Urothelium cell line (cell line): ENCODE measurements at regions not wholly inside any gene's neighbourhood (a gene's known extent, or its start where the extent isn't known, plus 50 kb on each side); places are given as distances from the start of the nearest gene placed in this dataset.
A peak's percentile ranks its signal among the peaks of the same experiment; 100 is the strongest.
"Not testable (repeated sequence)": the region's sequence is repeated elsewhere in the genome, so short reads cannot be mapped to it uniquely, and the experiment has no call there.

Experiments
- DNase-seq: peaks from one replicate; pipeline ENCODE4 v3.0.0; 2011; ENCODE audit warnings: low spot score, mixed read lengths
- FAIRE-seq: peaks from 2 replicates; lab custom pipeline; 2011; peaks lifted over from hg19 to GRCh38; lab: Jason Lieb, UNC

DNA sequence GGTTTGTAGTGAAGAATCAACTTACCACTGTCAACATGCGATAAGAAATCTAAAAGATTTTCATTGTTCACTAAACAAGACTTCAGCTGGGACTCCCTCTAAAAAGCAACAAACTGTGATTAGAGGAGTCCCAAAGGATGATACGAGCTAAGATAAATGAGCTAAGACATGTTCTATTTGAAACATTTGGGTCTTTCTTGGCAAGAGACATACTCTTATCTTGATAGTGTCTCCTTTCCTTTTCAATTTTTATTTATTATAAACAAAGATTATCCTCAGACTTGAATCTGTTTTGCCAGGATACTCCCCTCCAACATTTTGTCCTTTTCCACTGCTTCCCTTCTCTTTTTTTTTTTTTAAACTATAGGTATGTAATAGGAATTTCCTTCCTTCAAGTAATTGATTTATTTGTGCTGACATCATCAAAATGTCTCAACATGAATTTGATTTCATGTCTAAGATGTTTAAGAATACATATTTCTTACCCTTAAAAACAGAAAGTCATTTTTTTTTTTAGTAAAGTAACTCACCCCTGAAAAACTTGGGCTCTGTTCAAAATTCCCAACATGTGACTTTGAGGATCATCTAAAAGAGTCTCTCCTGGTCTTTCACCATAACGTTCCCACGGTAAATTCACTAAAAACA is 158.4 kb upstream of the NRP1 start:
- no peak for FAIRE-seq
- DNase-seq = no peak

DNA sequence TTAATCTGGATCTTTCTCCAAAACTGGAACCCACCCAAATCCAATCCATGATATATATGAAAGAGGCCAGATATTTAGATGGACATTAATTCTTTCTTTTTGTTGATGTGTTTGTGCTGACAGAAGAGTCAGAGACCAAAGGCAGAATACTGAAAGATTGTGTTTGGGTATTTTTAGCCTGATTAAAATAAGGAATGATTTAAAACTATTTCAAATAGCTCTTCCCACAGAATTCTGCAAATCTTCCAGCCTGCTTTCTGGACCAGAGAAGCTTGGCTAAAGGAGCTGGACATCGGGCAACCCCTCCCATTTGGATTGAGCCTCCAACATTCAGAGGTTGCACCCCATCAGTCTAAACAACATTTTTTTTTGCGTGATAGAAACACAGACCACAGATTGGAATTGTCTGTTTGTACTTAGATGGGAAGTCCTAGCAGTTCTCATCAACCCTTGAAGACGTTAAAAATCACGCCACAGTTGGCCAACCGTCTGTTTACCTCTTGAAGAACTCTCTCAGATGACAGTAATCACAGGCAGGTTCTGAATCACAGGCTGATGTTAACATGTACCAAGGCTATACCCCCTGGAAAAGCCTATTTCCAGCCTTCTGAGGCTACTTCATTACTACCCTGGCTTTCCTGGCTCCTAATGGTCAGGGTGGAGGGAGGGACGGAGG is 155.2 kb upstream of the NRP1 start:
- FAIRE-seq (no peak), DNase-seq (no peak)

DNA sequence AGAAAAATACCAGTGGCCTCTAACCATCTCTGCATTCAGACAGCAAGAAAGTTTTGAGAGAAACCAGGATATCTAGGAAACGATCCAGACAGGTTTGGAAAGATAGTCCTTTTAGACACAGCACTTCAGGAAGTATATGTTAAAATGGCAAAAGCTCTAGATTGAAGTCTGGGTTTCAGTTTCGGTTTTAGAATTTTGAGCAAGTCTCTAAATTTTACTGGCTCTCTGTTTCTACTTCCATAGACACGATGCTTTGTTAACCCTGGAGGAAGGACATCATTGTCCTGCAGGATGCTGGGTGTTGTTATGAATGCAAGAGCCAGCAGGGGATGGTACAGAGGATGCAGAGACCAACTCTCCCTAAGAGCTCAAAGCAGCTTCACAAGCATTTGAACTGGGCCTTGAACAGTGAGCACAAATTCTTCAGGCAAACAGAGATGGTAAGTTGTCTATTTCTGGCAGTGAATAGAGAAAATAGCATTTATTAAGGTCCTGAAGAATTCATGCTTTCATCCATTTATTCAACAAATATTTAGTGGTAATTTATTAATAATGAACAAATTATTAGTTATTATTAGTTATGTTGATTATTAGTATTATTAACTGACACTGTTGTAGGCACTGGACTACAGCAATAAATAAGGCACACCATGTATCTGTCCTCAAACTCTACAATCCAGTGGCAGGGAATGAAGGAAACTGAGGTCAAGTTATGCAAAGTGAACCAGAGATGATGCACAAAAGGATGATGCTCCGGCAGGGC is 152.7 kb upstream of the NRP1 start:
- peak; percentile 12 for DNase-seq
- FAIRE-seq = no peak

DNA sequence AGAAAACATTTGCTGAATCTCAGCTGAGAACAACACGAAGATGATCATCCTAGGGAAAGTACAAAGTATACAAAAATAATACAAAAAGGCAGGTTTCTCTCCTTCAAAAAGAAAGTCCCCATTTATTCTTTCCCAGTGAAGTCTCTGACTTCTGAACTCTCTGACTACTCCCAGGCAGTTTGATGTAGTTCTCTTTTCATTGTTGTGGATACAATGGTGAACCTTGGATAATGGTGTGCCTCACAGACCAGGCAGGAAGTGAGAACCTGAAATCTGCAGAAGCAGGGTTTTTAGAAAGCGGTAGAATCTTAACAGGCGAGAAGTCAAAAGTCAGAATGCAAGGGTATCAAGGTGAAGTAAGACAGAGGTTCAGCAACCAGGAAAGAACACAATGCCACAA is 150.8 kb upstream of the NRP1 start:
- DNase-seq = no peak
- FAIRE-seq = no peak

DNA sequence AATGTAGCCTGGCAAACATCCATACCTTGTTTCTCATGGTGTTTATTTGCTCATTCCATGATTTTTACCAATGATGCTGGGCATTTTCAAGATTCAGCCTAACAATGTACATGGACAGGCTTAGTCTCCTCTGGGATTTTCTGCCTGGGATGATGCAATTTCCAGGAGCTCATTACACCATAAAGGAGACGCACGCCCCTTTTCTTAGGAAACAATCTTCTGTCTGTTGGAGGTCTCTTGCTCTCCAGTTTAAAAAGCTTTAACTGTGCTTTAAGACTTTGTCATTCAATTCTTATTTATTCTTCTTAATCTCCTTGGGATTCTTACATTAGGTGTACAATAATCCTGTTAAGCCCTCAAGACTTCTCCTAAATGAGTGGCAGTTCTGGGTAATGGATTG is 150.3 kb upstream of the NRP1 start:
- no peak for FAIRE-seq

DNA sequence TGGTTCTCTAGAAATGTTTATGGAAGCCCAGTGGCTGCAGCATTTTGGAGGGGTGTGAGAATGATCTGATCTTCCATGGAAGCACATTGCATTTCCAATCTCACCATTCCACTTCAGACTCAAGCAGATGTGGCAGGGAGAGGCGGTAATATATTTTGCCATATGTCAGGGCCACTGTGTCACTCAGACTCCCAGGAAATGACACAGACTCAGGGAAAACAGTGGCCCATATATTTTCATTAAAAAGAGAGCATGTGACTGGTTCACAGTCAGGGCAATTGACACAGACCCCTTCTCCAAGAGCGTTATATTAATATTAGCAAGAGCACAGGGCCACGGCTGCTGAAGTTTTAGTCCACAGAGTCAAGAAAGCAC is 149.3 kb upstream of the NRP1 start:
- FAIRE-seq (no peak), DNase-seq (no peak)

More for the DNA sequence above, 150.3 kb upstream of the NRP1 start:
- no peak for DNase-seq

DNA sequence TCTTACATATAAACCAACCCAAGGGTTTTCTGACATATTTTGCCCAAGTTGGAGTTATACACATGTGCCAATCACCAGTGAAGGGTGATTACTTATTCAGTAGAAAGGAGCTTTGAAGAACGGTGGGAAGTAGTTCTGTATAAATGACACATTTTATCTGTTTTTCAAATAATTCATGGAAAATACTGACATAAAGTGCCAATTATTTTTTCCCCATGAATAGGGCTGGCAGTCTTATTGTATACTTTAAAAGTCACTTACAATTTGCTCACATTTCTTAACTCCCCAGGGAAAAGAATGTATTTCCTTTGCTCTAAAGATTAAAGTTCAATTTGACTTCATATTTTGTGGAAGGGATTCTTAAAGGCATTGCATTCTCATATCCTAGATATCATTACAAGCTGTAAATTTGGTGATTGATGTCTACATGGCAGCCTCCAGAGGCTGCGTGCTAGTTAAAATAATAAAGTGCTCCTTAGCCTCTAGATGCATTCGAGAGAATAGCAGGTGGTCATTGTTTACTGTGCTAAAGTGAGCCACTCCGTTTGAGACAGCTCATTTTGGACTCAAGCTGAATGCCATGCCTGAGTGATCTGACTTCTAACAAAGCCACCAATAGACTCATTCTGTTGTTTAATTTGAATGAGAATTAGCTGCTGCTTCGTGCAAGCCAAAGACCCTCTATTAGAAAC is 148.8 kb upstream of the NRP1 start:
- FAIRE-seq (no peak), DNase-seq (no peak)

DNA sequence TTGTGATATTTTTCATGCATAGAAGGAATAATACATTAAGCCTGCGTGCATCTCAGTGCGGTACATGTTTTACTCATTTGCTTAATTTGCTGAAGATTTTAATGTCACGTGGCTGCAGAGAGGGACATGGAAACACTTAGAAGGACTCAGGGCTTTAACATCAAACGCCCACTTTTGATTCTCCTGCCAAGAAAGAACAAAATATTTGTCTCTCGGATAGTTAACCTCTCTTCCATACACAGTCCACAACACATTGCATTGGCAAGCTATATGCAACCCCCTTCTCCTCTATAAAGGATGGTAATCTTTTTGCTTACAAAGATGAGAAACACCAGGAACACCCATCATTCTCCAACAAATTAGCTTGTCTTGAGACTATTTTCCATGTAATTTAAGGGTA is 148.0 kb upstream of the NRP1 start:
- FAIRE-seq = no peak
- no peak for DNase-seq

DNA sequence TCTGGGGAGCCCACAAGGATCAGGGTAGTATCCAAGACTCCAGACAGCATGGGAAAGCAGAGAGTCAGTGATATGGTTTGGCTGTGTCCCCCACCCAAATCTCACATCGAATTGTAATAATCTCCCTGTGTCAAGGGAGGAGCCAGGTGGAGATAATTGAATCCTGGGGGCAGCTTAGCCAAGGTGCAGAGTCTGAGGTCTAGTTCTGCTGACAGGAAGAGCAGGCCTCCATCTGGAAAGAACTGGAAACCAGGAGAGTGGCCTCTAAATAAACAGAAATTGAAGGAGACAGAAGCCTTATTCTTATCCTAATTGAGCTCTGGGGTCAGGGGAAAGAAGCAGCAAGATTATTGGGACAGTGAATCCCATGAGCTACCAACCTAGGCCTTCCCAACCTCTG is 146.7 kb upstream of the NRP1 start:
- DNase-seq (no peak), FAIRE-seq (no peak)

DNA sequence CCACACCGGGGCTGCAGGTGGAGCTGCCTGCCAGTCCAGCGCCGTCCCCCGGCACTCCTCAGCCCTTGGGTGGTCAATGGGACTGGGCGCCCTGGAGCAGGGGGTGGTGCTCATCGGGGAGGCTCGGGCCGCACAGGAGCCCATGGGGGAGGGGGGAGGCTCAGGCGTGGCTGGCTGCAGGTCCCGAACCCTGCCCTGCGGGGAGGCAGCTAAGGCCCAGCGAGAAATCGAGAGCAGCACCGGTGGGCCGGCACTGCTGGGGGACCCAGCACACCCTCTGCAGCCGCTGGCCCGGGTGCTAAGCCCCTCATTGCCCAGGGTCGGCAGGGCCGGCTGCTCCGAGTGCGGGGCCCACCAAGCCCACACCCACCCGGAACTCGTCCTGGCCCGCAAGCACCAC is 145.9 kb upstream of the NRP1 start:
- not testable (repeated sequence) for FAIRE-seq, DNase-seq

DNA sequence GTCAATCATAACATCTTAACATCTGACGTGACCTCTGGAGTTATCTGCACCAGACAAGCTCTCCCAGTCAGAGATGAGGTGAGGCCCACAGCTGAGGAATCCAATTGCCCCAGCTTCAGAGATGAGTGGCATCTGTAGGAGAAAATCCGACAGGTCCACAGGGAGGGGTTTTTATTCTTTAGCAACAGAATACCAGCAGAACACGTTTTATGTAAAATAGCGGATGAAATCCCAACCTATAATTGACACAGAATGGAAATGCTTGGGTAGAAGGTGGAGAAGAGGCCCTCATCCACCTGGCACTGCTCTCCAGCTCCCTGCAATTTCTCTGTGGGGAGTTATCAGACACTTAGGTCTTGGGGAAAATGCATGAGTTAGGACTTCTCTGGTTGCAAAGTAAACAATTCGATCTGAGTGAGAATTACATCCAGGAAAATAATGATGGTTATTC is 144.2 kb upstream of the NRP1 start:
- FAIRE-seq = no peak

DNA sequence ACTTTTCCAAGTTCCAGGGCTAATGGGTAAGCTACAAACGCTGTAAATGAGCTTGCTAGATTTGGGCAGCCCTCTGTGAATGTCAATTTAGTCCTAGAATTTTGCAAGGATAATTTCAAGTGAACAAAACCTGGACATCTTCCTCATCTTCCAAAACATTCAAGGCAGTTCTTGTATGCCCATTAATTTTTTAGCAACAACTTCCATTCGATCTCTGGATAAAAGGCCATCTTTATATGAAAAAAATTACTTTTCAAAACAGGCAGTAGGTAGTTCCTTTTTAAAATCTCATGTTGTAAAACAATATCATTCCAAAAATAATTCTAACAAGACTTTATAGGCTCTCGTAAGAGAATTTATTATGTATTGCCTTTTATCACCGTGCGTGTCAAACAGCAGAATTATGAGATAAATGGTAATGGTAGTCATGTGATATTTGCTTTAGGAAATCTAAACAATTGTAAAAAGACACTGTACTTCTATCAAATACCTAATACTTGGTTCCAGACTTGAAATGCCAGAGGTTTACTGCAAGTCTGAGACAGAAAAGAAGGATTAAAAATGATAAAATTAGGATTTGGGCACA is 143.7 kb upstream of the NRP1 start:
- DNase-seq = no peak
- no peak for FAIRE-seq

More for the DNA sequence above, 144.2 kb upstream of the NRP1 start:
- DNase-seq = no peak

DNA sequence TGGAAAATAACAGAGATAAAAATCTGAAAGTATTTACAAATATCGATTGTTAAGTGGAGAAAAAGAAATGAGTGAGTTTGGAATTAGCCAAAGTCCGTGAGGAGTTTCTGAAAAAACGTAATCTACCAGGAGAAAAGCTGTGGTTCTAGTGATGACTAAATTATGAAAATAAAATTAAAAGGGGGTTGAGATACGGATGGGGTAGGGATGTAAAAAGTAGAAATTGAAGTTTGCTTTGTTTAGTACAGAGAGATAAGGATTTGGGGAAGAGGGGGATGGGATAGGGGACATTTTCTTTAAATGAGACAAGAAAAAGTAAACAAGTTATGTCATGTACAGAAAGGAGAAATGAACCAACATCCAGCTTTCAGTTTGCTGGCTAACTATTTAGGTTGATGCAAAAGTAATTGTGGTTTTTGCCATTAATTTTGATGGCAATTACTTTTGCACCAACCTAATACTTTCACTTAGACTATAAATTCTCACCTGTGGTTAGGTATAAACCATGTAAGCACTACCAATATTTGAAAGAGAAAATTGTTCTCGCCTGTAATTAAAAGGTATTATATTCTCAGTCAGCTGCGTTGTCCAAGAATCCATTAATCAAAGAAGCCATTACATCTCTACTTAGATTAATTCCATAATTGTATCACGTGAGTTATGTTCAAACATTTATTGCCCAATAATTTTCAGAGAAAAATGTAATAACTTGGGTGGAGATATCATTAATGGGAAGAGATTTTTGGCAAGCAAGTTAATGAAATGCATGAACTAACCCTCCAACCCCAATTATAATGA is 143.0 kb upstream of the NRP1 start:
- no peak for FAIRE-seq
- DNase-seq = no peak

DNA sequence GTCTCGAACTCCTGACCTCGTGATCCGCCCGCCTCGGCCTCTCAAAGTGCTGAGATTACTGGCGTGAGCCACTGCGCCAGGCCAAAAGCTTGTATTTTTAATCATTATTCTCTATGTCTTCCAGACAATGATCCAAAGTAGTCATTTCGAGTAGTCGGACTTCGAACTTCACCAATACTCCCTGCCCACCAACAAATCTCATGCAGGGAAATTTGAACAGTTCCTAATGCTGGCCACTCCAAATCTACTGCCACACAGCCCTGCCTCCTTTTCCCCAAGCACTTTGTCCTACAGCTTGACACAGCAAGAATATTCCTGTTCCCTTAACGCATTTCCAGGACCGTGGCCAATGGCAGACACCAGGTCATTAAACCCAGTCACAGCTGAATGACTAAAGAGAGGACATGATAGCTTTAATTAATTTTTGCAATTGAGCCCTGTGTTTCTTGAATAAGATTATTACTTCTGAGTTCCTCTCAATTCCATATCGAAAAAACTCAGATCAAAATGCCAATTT is 142.3 kb upstream of the NRP1 start:
- no peak for DNase-seq
- FAIRE-seq = peak; percentile 40

DNA sequence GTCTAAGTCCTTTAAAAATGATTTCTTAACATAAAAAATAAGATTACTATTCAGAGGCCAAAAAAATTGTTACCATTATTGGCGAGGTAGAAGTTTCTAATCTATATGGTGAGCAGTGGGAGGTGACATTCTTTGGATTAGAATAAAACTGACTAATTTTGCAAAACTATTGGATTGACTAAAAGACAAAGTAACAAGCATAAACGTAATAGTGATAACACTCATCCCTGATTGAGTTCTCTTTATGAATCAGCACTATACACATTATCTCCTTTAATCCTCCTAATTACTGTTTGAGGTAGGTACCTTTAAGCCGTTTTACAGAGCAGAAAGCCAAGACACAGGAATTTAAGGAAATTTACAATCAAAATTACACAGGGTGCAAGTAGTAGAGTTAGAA is 139.2 kb upstream of the NRP1 start:
- FAIRE-seq (no peak), DNase-seq (no peak)

DNA sequence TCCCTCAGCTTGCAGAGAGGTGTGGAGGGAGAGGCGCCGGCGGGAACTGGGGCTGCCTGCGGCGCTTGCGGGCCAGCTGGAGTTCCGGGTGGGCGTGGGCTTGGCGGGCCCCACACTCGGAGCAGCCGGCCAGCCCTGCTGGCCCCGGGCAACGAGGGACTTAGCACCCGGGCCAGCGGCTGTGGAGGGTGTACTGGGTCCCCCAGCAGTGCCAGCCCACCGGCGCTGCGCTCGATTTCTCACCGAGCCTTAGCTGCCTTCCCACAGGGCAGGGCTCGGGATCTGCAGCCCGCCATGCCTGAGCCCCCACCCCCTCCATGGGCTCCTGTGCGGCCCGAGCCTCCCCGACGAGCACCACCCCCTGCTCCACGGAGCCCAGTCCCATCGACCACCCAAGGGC is 133.5 kb upstream of the NRP1 start:
- DNase-seq, FAIRE-seq: not testable (repeated sequence)

DNA sequence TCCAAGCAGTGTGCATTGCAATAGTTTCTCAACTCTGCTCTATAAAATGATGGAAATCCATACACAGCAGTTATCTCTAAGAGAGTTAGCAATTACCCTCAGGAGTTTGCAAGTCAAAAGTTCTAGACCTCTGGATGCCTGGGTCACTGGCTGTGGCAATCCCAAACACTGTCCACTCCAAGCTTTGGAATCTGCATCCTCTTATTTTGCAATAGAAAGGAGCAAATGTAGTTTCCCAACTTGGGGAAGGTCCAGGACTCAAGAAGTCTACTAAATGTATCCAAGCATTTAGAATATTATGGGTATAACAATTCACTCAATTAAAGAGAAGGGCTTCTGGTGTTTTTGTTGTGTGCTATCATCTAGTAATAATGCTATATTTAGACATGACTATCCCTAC is 131.3 kb upstream of the NRP1 start:
- FAIRE-seq (no peak), DNase-seq (no peak)

DNA sequence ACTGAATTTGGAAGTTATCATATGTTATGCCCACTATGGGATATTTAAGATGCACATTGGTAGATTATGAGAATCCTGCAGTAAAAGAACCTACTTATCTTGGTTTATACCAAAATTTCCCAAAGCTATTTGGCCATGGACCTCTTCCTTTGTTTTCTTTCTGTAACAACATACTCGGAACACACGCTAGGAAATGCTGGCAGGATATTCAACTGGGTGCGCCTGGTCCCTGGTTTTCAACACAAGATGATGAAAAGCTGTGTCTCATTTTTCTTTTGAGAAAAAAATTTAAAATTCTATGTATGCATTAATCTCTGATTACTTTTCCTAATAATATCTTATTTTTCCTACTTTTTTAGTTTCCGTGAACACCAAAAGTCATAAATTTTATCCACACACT is 128.5 kb upstream of the NRP1 start:
- DNase-seq (no peak), FAIRE-seq (no peak)

DNA sequence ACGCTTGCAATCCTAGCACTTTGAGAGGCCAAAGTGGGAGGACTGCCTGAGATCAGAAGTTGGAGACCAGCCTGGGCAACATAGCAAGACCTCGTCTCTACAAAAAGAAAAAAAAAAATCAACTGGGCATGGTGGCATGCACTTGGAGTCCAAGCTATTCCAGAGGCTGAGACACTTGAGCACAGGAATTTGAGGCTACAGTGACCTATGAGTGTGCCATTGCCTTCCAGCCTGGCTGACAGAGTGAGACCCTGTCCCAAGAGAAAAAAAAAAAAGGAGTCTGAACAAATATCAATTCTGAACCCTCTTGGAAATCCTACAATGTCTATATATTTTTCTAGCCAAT is 126.8 kb upstream of the NRP1 start:
- DNase-seq (no peak), FAIRE-seq (no peak)
